ENCODE measurements at regions not wholly inside any gene's neighbourhood (a gene's known extent, or its start where the extent isn't known, plus 50 kb on each side); places are given as distances from the start of the nearest gene placed in this dataset.

DNA sequence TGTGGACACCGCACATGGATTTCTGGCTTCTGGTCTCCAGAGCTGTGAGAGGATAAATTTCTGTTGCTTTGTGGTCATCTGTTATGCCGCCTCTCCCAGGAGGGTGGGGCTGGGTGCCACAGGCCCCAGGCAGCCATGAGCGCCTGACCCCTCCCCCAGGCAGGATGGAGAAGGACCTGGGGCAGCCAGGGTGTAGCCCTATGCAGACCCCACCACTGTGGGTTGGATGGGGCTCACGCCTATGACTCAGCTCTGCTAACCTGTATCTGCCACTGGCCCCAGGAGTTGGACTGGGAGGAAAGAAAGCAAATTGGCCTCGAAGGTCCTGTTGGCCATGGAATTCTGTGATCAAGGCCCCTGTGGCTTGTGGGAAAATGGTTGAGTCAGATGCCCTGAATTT, 1351.1 kb downstream of the BRD1 start:
- no peak overlapping the region for H3K23ac ChIP-seq (ENCODE audit: low read depth, low read length)
- H3K9ac ChIP-seq (ENCODE audit: low read depth, low read length): no peak overlapping the region
- H3K4ac ChIP-seq (ENCODE audit: low read depth, low read length): no peak overlapping the region
- no TSS peak for BruUV-seq (replicated peaks)
- no peaks in the 10 kb centered on the region for H3K4me1 ChIP-seq (ENCODE audit: control insufficient read depth, insufficient read depth, low read length)
- no peak overlapping the region for H3K4me2 ChIP-seq (ENCODE audit: low read depth, low read length)
- no peaks in the 10 kb centered on the region for H4K20me1 ChIP-seq (ENCODE audit: insufficient read depth, low read length)
- H3K27me3 ChIP-seq (ENCODE audit: control insufficient read depth, insufficient read depth, low read length): no peaks in the 10 kb centered on the region
- no peak overlapping the region for H2AK9ac ChIP-seq (replicated peaks; ENCODE audit: low read depth, low read length, poor library complexity)
- H3K18ac ChIP-seq (ENCODE audit: low read depth, low read length): no peak overlapping the region
- no peak overlapping the region for H2BK20ac ChIP-seq (ENCODE audit: low read depth, low read length)
- no peak overlapping the region for H3K14ac ChIP-seq (replicated peaks; ENCODE audit: low read depth, low read length)
- no CpG with 5 or more reads among the region's 5 CpGs for WGBS, 2 experiments (ENCODE audit: extremely low coverage in 2 of 2, insufficient read length in 1 of 2)
- no peaks in the 10 kb centered on the region for H3K36me3 ChIP-seq (ENCODE audit: control insufficient read depth, insufficient read depth, low read length)
- intact Hi-C loops (cut with micrococcal nuclease) (no loop called here), dilution Hi-C loops (cut with HindIII; ENCODE audit: low sequenced_read_pairs, unreplicated experiment) (no loop called here), in situ Hi-C loops (cut with MboI; ENCODE audit: low sequenced_read_pairs) (no loop called here)
- H3K56ac ChIP-seq (ENCODE audit: extremely low read depth, insufficient read depth, low read length): no peak overlapping the region
- H2BK5ac ChIP-seq (ENCODE audit: low read depth, low read length, poor library complexity, severe bottlenecking): no peak overlapping the region
- H3K4me3 ChIP-seq (ENCODE audit: insufficient read depth, low read depth, low read length): no peak overlapping the region
- H3K79me1 ChIP-seq (ENCODE audit: low read depth in 1 of 2, low read length in 2 of 2): no peaks in the 10 kb centered on the region
- no peak overlapping the region for H4K8ac ChIP-seq (ENCODE audit: low read depth in 2 of 2, low read length in 2 of 2)
- no peak overlapping the region for H2BK15ac ChIP-seq (ENCODE audit: low read depth, low read length)
- no peak overlapping the region for H4K91ac ChIP-seq (ENCODE audit: insufficient read depth, low read depth, low read length)
- ChIA-PET POLR2A (ENCODE audit: unreplicated experiment) (no interaction called here), CTCF (no interaction called here)
- ATAC-seq (ENCODE audit: low read depth) (no peak), DNase-seq (no peak)
- no peaks in the 10 kb centered on the region for H3K9me1 ChIP-seq (ENCODE audit: insufficient read depth, low read length)
- no peak overlapping the region for H2AFZ ChIP-seq (replicated peaks; ENCODE audit: low read length, poor library complexity)
- H4K5ac ChIP-seq (ENCODE audit: low read depth, low read length): no peak overlapping the region
- H2BK120ac ChIP-seq (ENCODE audit: low read depth, low read length): no peak overlapping the region
- peaks cover 21% of the 10 kb centered on the region; the same call in 1 of the 2 replicates for H3K9me3 ChIP-seq (ENCODE audit: control insufficient read depth, insufficient read depth, low read length)
- no peak overlapping the region for H2AK5ac ChIP-seq (ENCODE audit: low read depth, low read length)
- H3K27ac ChIP-seq (ENCODE audit: insufficient read depth, low read length): no peak overlapping the region
- no peak for TF ChIP-seq RCOR1 (IDR thresholded peaks at IDR 0.05; ENCODE audit: insufficient replicate concordance, low read length)
- no peak for TF ChIP-seq CEBPB (IDR thresholded peaks at IDR 0.05; ENCODE audit: low read depth, low read length)

Measured in IMR-90 (cell line).